ENCODE measurements at regions not wholly inside any gene's neighbourhood (a gene's known extent, or its start where the extent isn't known, plus 50 kb on each side); places are given as distances from the start of the nearest gene placed in this dataset.
"Not testable (repeated sequence)": the region's sequence is repeated elsewhere in the genome, so short reads cannot be mapped to it uniquely, and the experiment has no call there.

DNA sequence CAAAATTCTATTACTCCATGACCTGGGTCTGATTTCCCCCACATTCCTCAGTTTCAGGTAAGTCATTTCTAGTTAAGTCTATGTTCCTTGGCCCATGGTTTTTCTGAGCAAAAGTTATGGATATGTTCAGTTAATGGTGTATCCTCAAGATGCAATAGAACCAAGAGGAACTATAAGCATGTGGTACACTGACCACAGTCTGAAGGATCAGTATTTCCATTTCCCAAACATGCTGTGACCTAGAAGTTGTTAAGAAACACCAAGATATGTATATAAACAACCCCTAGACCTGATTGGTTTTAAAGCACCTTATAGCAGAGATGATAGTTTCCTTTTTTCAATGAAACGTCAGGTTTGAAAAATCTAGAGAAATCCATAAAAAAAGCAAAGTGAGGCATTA lies 94.2 kb upstream of the ABCB5 start:
- no peak for DNase-seq

DNA sequence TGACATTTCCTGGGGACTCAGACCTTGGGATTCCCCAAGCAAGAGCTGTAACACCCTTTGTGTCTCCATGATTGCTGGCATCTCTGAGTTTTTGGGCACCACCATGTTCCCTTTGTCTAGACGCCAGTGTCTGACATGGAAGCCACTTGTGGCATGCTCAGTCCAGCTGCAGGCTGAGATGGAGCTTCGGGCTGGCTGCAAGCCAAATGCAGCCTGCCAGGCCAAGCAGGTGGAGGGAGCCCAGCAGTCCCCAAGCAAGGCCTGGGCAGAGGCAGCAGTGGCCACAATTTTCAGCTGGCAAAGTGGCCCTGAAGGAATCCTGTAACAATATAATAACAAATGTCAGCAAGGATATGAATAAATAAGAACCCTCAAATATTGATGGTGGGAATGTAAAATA lies 86.2 kb upstream of the ABCB5 start:
- no peak for DNase-seq

DNA sequence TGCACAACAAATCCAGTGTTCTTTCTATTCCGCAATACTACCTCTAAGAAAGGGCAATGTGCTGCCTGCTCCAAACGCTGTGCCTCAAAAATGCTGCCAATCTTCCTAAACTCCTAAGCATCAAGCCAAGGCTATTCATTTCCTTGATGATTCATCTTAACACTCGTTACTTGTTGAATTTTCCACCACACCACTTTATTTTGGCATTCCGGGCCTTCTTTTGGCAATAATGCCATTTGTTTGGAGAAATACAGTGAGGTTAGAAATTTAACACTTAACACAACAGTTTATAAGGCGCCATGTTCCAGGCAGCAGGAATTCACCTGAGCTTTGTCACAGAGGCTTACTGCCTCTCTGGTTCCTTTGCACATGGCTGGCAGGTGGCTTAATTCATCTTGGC lies 82.6 kb upstream of the ABCB5 start:
- no peak for DNase-seq

DNA sequence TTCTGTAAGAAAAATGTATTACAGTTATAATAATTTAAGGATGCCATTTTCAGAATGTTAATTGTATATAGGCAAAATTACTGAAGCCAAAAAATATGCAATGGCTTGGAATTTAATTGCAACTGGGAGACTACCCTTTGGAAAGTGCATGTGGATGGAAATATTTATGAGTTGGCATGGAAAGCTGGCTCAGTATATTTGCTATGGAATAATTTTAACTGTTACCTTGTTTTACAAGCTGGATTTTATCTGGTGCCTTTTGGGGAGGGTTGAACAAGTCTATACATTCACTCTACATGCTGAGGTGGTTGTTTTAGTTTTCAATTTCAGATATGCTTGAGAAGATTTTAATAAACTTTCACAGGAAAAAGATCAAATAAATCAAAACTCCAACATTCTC lies 80.9 kb upstream of the ABCB5 start:
- no peak for DNase-seq

DNA sequence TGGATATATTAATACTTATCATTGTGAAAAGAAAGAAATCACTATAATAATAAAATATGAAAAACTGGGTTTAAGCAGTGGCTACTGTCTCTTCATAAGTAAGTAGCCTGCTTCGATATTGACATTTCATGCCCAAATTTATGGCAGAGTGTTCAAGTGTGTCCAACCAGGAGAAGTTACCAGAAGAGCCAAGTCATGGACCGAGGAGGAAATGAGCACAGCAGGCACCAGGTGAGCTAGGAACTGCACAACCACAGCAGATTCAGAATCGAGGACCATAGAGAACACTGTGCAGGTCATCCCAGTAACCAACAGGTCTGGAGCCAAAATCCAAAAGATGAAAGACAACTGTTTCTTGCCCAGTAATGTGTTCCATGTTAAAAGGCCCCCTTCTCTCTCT lies 79.9 kb upstream of the ABCB5 start:
- DNase-seq = no peak

DNA sequence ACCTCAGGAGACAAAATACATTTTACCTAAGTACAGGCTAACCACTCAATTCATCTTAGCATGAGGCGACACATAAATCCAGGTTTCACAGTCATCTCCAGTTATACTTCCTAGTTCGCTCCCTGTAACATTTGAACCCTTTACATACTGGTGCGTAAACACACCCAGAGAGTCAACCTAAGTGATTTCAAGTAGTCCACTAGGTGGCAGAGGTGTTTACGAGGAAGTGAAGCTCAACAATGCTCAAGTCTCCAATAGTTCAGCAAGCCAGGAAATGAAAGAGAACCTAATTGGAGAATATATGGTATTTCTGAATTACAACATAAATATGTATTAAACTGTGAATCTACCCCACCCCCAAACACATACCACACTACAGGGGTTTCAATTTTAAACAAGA lies 76.3 kb upstream of the ABCB5 start:
- DNase-seq = no peak

DNA sequence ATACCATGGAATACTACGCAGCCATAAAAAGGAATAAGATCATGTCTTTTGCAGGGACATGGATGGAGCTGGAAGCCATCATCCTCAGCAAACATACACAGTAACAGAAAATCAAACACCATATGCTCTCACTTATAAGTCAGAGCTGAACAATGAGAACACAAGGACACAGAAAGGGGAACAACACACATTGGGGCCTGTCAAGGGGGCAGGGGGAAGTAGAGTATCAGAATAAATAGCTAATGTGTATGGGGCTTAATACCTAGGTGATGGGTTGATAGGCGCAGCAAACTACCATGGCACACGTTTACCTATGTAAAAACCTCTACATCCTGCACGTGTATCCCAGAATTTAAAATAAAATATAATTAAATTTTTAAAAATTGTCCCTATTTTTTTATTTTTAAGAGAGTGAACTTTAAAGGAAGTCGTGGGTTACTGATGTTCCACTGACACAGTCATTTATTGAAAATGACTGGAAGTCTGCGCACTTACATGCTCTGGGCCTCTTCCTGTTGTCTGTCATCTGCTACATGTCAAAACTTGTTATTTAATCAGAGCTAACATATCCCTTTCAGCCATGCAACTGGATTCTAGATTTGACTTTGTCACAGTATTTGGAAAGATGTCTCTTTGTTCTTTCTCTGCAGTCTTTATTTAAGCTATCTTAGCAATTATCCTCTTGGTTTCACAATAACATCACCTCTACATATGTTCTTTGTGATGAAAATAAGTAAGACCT lies 73.7 kb upstream of the ABCB5 start:
- no peak for DNase-seq

DNA sequence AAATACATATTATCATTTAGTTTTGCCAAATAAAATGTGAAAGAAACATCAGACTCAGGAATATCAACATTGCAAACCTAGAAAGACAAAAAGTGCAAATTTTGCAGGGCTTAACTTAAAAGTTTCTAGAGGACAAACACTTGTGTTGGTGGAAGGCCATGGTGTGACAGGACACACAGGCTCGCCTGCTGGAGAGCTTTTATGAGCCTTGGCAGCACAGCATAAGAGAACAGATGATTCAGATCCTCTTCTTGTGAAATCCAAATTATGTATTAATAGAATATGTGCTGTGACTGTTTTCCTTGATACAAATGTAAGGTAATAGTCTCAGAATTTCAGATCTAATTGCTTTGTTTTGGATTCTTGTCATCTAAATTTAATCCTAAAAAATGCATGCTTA lies 72.9 kb upstream of the ABCB5 start:
- DNase-seq = no peak

DNA sequence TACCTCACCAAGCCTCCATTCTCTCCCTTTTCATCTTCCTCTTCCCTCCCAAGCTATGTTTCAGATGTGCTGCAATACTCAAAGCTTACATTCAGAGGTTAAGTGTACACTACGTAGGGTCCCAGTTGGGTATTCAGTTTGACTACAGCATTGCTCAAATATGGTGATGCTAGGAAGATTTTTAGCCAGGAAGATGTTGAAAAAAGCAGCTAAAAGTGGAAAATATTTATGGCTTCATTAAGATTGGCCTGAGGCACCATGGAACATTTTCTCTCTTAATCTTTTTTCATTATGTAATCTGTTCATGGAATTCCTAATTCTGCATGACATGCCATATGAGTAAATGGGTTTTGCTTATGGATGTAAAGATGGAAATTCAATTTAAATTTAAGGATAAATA lies 72.0 kb upstream of the ABCB5 start:
- DNase-seq = no peak

DNA sequence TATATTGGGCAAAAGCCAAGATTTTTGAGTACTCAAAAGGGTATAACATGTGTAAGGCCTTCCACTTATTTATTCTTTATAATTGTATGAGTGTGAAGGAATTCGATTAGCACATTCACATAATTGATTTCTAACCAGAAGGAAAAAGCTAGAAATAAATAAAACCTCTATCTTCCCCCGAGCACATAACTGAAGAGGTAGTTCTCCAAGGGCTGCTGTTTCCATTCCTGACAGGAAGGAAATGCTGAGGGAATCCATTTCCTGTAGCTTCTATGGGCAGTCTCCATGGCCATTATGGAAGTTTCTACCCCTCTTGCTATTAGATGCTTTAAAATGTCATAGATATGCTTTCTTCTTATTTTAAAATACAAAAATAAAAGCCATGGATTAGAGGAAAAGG lies 70.5 kb upstream of the ABCB5 start:
- no peak for DNase-seq

DNA sequence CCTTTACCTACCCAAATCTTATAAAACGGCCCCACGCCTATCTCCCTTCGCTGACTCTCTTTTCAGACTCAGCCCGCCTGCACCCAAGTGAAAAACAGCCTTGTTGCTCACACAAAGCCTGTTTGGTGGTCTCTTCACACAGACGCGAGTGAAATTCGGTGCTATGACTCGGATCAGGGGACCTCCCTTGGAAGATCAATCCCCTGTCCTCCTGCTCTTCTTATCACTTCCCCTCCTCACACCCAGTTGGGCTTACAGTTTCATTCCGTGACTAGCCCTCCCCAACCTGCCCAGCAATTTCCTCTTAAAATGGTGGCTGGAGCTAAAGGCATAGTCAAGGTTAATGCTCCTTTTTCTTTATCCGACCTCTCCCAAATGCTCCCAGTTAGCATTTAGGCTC lies 68.5 kb upstream of the ABCB5 start:
- not testable (repeated sequence) for DNase-seq

DNA sequence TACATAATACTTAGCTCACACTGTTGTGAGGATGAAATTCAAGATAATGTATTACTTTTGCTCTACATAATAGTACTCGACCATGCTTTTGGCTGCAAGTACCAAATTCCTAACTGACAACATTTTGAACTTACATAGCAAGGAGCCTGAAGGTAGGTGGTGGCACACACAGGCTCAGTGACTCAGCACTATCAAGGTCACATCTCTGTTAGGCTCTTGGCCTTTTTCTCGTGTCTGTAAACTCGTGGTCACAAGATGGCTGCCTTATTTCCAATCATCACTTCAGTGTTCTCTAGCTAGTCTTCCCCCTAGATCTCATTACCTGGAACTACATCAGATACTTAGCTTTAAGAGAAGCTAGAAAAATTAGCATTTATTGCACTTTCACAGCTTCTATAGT lies 61.4 kb upstream of the ABCB5 start:
- DNase-seq = no peak

DNA sequence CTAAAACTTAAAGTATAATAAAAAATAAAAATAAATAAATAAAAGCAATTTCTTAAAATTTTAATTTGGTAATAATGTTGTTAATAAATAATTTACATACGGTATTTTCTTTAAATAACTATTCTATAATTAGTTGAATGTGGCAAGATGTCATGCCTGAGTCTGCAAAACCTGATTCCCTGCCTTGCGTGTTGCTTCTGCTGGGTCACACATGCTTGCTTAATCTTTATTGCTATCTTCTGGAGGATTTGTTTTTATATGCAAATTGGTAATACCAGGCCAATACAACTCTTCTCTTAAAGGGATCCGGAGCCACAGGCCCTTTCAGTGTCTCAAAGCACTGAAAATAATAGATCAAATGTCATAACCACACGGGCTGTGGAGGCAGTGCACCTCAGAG lies 59.4 kb upstream of the ABCB5 start:
- no peak for DNase-seq

DNA sequence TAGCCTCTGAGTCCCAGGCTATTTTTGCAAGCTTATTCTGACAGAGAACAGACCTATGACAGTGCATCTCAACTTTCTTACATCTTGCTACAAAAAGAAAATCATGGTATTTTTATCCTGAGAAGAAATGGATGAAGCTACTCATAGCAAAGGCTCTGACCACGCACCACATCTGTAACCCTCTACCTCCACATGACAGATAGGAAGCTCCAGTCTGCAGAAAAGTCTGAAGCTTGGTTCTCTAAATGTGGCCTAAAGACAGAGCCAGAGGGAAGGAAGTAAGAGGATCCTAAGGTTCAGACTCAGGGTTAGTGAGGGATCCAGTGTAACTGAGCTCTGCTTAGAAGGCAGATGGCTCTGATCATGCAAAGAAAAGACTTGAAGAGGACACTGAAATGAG lies 58.4 kb upstream of the ABCB5 start:
- DNase-seq = no peak

DNA sequence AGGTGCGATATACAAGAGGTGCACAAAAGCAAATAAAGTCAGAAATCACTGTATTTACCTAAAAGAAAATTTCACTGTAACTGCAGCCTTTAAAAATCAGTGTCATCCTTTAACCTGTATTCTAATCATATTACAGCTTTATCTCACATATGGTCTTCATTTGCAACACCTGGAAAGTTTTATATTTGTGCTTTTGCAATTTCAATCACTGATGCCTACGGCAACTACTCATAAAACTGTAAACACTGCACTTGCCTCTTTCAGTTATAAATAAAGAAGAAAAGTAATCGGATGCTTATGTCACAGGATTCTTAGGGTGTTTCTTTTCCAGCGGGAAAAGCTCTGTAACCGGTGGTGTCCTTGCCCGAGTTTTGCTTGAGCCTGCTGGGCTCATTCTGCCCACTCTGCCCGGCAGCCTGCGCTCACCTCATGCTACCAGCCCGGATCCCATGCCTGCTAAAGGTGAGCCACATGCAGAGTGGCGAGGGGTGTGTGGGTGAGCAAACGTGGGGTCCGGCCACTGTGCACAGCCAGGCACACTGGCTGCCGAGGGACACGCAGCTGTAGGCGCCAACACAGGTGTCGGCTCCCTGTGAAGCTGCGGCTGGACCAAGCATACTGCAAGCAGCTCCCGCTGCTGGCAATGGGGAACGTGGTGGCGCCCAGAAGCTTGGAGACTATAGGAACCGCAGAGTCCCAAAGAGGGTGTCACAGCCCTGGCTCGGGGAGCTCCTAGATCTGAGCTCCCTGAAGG lies 56.3 kb upstream of the ABCB5 start:
- no peak for DNase-seq

DNA sequence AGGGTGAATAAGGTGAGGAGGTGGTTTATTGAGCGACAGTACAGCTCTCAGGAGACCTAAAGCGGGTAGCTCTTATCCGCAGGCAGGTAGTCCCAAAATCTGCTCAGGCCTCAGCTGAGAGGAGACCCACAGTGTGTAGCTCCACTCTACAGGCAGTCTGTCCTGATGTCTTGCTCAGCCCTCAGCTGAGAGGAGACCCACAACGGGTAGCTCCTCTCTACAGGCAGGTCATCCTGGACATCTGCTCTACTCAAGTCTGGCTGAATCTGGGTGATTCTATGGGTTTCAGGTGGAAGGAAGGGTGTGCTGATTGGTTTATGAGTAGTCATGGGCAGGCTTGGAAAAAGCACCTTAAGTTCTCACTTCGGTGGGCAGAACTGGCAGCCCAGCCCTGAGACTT lies 55.6 kb upstream of the ABCB5 start:
- DNase-seq = no peak

DNA sequence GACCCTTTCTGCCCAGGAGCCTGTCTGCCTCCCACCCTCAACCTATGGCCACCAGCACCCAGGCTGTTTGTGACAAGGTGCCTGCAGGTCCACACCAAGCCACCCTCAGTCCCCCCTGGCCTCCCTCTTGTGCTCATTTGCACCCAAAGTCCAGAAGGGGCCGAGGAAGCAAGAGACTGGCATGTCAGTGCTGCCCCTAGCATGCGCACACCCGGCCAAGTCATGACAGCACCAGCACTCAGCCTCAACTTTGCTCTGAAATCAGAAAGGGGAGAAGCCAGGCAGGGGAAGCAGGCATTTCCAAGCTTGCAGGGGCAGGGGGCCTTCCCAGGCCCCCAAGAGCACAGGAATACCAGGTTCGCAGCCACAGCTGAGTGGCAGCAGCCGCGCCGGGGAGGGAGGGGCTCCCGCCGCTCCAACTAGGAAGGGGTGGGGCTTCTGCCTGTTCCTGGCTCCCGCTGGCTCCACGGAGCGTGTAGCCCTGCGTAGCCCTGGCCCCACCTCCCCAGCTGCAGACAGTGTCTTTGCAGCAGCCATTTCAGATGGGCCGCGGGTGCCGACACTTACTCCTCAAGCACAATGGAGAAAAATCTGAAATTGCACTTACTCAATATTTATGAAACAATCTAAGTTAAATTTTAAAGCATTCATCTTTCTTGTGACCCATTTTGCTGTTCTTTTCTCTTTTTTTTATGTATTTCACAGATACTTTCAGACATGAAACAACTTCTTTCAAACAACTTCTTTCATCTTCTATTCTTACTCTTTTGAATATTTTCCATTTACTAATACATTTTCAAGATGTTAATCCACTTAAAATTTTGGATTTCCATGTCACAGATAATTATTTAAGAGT lies 54.9 kb upstream of the ABCB5 start:
- DNase-seq = no peak

DNA sequence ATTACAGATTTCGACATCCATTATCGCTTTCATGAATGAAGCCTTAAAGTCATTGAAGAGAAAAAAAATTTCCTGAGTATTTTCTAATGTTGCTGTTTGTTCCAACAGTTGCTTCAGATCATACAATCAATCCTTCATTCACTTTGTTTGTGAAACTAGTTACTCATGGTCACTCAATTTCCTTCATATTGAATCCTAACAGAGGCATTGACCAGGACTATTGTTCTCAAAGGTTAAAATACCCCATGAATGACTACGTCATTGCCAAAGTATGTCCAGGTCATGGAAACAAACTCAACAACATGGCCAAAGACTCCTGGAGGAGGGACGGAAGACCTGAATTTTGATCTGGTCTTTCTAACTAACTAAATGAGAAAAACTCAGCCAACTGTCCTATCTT lies 54.0 kb upstream of the ABCB5 start:
- DNase-seq = no peak

DNA sequence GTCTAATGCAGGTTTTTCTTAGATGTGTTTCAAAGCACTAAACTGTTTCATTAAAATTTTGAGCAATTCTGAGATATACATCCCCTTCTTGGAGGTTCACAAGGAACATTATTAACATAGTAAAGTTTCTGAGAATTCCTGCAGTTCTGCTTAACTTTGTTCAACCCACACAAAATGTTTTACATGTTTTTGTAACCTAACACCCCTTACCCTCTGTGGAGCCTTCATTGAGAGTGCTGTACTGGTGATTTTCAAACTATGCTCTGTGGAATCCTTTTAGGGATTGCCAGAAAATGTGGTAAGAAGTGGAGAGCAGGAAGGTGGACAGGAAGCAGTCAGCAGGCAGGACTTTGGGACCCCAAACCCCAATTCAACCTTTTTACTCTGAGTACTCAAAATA lies 53.6 kb upstream of the ABCB5 start:
- DNase-seq = no peak

DNA sequence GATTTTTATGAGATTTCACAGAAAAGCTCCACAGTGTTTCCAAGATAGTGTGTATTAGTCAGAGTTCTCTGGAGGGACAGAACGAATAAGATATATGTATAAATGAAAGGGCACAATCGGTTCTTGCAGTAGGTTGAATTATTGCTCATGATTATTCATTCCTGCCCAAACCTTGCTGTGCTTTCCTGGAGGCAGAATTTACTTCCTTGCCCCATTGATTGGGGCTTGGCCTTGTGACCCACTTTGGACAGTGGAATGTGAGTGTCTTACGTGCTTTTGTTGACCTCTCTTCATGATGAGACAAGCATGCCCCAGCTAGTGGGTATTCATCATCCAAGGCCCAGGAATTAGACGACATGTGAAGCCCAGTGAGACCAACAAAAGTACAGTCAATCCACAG lies 53.0 kb upstream of the ABCB5 start:
- DNase-seq = no peak

Measured in midbrain (tissue), 1 donor.